HG03066 (cell line): ENCODE measurements at regions not wholly inside any gene's neighbourhood (a gene's known extent, or its start where the extent isn't known, plus 50 kb on each side); places are given as distances from the start of the nearest gene placed in this dataset.
"Not testable (repeated sequence)": the region's sequence is repeated elsewhere in the genome, so short reads cannot be mapped to it uniquely, and the experiment has no call there.

ENCODE experiments used
- ATAC-seq: cut with Tn5 transposase; IDR thresholded peaks from one replicate; pipeline ENCODE4 v1.9.1; 2021; ENCODE audit warnings: low read depth; ENCODE audit not compliant: unreplicated experiment

DNA sequence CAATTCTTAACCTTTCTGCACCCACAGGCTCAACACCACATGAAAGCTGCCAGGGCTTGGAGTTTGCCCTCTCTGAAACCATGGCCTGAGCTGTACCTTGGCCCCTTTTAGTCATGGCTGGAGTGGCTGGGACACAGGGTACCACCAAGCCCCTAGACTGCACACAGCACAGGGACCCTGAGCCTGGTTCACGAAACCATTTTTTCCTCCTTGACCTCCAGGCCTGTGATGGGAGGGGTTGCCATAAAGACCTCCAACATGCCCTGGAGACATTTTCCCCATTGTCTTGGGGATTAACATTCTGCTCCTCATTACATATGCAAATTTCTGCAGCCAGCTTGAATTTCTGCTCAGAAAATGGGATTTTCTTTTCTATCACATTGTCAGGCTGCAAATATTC lies 113.4 kb downstream of the XPNPEP1 start:
- ATAC-seq = not testable (repeated sequence)

DNA sequence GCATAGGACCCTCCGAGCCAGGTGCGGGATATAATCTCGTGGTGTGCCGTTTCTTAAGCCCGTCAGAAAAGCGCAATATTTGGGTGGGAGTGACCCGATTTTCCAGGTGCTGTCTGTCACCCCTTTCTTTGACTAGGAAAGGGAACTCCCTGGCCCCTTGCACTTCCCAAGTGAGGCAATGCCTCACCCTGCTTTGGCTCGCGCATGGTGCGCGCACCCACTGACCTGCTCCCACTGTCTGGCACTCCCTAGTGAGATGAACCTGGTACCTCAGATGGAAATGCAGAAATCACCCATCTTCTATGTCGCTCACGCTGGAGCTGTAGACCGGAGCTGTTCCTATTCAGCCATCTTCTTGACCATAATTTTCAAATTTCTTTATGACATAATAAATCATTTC lies 122.1 kb downstream of the XPNPEP1 start:
- ATAC-seq = not testable (repeated sequence)

DNA sequence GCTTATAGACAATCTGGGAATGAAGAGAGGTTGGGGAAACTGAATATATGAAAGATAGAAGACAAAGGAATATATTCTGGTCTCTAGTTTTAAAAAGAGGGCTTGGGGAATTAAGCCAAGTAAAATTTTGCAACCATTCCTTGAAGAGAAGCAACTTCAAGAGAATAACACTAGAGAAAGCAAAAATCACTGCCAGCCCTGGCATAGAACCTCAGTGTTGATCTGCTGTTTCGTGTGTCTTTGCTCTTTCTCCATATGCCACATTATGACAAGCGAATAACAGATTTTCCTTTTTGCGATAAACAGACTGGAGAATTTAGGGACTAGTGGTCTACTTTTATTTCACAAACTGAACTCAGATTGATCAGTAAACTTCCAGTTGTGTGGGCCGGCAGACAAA lies 132.7 kb downstream of the XPNPEP1 start:
- no peak for ATAC-seq

DNA sequence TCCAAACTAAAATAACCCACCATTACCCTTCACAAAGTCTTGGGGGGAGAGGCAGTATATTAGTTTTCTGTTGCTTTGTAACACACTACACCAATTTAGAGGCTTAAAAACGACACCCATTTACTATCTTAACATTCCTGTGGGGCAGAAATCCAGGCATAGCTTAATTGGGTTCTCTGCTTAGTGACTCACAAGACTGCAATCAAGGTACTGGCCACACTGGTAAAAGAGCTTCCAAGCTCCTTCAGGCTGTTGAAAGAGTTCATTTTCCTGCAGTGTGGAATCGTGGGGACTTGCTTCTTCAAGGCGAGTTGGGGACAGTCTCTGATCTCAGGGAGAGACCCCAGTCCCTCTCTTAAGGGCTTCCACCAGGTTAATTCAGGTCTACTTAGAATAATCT lies 139.1 kb downstream of the XPNPEP1 start:
- ATAC-seq = no peak

DNA sequence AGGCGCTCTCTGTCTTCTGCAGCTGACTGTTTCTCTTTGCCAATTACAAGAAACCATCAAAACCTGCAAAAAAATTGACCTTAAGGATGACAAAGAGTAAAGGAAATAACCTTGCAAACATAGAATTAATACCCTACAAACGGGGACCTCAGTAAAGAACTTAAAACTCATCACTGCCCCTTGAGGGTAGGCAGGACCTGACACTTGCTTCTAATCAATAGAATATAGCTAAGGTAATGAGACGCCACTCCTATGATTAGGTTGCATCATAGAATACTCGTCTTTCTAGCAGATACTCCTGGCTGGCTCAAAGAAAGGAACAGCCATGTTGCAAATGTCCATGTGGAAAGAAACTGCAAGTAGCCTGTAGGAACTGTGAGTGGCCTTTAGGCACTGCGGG lies 140.0 kb downstream of the XPNPEP1 start:
- ATAC-seq = no peak

DNA sequence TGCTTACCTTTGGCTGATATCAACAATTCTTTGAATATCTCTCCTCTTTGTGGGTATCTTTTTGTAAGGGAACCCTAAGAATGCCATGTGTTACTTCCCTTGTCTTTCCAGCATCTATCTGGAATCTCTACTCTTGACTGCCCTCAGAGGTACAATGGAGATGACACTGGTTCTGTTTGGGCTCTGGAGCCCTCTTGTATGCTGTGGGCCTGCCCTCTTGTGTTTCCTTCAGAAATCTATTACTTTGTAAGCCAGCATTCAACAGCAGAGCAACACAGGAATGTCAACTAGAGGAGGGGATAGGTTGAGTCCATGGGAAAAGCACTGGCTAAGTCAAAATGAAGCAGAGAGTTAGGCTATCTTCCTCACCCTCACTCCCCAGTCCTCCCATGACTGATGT lies 142.3 kb downstream of the XPNPEP1 start:
- ATAC-seq = no peak

DNA sequence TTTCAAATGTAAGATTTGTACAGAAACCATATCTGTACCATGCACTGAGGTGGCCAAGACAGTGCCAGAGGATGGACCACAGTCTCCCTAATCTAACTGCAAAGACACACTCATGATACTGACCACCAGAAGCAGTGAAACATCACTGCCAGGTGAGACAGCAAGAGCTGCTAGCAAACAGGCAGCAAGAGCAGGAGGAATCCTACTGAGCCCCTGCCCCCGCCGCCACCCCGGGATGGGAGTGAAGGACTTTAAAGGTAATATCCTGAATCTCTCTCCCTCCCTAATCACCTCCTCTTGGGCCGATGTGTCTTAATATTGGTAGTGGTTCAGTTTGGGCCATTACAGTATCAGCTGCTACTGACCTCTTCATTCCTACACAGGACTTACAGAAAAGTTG lies 144.3 kb downstream of the XPNPEP1 start:
- no peak for ATAC-seq

- no peak for ATAC-seq
These were observed 149.2 kb downstream of the XPNPEP1 start for GRCh38 chr10:109774121-109774440.

- no peak for ATAC-seq
These were observed 149.8 kb downstream of the XPNPEP1 start for GRCh38 chr10:109773288-109774120.

GRCh38 chr10:109770663-109771062 lies 152.6 kb downstream of the XPNPEP1 start:
- ATAC-seq = no peak

GRCh38 chr10:109769966-109770365 lies 153.3 kb downstream of the XPNPEP1 start:
- ATAC-seq = no peak

DNA sequence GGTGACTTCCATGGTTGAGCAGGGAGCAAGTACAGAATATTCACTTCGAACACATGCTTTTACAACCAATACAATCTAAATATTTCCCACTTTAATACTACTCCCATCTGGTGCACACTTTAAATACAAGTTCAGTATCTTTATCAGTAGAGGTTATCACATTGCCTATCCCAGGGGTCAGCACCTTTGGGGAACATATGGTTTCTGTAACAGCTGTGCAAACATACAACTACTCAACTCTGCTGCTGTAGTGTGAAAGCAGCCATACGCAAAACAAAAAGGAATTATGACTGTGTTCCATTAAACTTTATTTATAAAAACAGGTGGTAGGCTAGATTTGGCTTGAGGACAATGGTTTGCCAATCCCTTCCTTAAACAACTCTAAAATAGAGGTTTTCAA lies 157.5 kb downstream of the XPNPEP1 start:
- ATAC-seq = no peak

DNA sequence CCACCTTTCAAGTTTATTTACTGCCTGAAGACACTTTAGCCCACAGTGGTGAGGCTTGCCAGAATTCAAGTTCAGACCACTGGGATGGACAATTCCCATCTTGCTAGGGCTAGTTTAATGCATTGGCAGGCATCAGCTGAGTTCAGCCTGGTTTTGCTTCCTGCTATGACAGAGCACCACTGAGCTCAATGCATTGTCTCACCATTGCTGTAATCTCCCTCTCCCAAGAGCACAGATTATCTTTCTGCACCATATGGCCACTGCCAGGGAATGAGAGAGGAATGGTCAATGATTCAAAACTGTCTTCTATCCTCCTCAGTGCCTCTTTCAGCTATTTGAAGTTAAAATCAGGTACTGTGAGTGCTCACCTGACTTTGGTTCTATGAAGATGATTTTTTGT lies 160.8 kb downstream of the XPNPEP1 start:
- ATAC-seq = no peak

GRCh38 chr10:109757670-109758069 lies 165.6 kb downstream of the XPNPEP1 start:
- not testable (repeated sequence) for ATAC-seq

DNA sequence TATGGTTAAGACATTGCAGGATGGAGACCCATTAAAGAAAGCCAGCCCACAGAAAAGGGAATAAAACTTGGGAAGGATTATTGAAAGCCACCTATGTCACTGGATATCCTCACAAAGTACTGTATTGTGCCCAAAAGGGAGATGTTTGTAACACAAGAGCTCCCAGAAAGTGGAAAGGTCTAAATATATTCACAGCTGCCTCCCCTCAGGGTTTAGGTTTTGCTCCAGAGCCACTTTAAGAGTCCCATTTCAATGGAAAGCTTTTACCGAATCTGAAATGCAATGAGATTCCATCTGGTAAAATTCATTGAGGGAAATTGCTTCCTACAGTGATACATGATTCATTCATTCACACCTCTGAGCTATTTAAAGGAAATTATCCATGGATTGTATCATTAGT lies 176.4 kb downstream of the XPNPEP1 start:
- no peak for ATAC-seq

DNA sequence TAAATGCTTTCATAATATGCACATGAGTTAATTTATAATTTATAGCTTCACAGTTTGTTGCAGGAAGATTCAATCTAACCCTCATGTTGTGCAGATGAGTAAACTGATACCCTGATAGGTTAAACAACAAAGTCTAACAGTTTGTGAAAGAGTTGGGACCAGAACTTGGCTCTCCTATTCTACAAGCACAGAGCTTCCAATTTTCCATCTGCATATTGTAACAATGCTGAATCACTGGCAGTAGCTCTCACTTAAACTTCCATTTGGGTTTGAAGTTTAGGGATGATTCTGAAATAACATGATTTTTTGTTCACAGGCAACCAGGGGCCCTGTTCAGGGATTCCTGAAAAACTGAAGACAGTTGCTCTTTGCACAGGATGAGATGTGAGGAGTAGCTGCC lies 179.3 kb downstream of the XPNPEP1 start:
- no peak for ATAC-seq

DNA sequence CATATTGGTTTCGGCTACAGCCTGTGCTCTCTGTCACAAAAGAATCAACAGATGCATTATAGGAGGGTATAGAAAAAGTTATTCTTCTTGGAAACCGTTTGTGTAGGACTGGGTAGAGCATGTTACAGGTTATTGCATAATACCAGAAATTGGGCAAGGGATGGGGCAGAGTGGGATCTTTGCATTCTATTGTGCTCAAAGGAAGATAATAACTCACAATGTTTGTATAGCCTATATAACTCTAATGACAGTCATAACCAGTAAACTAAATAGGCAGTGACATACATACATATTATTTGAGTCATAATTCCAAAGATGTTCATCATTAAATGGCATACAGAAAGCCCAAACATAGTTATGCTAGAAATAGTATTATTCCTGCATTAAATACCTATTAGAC lies 179.7 kb downstream of the XPNPEP1 start:
- no peak for ATAC-seq

DNA sequence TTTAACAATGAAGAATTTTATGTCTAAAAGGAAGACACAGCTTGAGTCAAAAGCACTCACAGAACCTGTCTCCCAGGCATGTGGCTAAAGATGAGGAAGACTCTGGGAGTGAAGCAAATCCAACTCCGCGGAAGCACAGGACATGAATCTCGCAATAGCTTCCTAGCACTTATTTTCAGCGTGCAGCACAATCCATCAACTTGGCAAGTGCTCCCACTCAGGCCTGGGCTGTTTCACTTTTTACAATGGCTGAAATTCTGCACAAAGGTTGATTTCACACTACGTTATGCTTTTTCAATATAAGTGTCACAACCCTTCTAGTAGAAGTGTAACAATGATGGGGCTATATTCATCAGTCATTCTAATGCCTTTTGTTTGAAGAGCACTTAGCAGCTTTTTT lies 180.2 kb downstream of the XPNPEP1 start:
- ATAC-seq = no peak

GRCh38 chr10:109741712-109742111 lies 181.6 kb downstream of the XPNPEP1 start:
- no peak for ATAC-seq

DNA sequence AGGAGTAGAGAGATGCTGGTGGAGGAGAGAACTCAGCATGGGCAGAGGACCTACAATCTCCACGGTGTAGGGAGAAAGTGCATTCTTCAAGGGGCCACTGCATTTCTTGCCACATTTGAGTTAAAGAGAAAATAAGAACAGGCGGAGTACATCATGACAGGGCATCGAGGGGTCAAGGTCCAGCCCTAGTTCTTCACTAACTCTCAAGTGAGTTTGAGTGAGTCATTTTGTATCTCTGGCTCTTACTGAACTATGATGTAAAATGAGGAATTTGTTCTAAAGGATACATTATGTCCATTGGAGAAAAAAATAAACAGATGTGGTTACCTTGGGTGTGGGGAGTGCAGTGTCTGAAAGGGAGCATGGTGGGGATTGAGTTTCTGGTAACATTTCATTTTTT lies 182.9 kb downstream of the XPNPEP1 start:
- ATAC-seq = no peak

- no peak for ATAC-seq
These were observed 185.7 kb downstream of the XPNPEP1 start for GRCh38 chr10:109737626-109738025.

GRCh38 chr10:109737009-109737408 lies 186.3 kb downstream of the XPNPEP1 start:
- ATAC-seq = no peak

- no peak for ATAC-seq
These were observed 187.5 kb downstream of the XPNPEP1 start for GRCh38 chr10:109735776-109736175.
